Left lung (tissue), 4 donors: ENCODE measurements at regions not wholly inside any gene's neighbourhood (a gene's known extent, or its start where the extent isn't known, plus 50 kb on each side); places are given as distances from the start of the nearest gene placed in this dataset.

Experiments used
- ATAC-seq: fragments of 200-7000 bp; cut with Tn5 transposase; one replicate; pipeline ENCODE4 v1.9.1; 2020; ENCODE audit warnings: moderate library complexity
- DNase-seq, 4 donors: peaks; one replicate each; pipeline ENCODE4 v3.0.0-alpha.2; 2013 to 2020
- H3K27ac ChIP-seq, 2 donors: fragments of 200-600 bp; sonication (generic) in 1 of 2; one replicate each; pipeline versions ENCODE4 v1.5.0 to v1.8.0; 2020 to 2021
- H3K27me3 ChIP-seq, 2 donors: fragments of 200-600 bp; sonication (generic) in 1 of 2; one replicate each; pipeline versions ENCODE4 v1.5.0 to v1.8.0; 2020 to 2021
- H3K36me3 ChIP-seq, 2 donors: fragments of 200-600 bp; sonication (generic) in 1 of 2; one replicate each; pipeline versions ENCODE4 v1.5.0 to v1.8.0; 2020 to 2021
- H3K4me1 ChIP-seq, 2 donors: fragments of 200-600 bp; one replicate each; pipeline ENCODE4 v1.8.0; 2021
- H3K4me3 ChIP-seq, 2 donors: fragments of 200-600 bp; sonication (generic) in 1 of 2; one replicate each; pipeline versions ENCODE4 v1.5.0 to v1.8.0; 2020 to 2021; ENCODE audit warnings: mild to moderate bottlenecking in 1 of 2
- H3K9me3 ChIP-seq, 2 donors: fragments of 200-600 bp; sonication (generic) in 1 of 2; one replicate each; pipeline versions ENCODE4 v1.5.0 to v1.8.0; 2020 to 2021
- CTCF ChIP-seq, 2 donors: fragments of 200-600 bp; sonication (generic) in 1 of 2; IDR thresholded peaks; one replicate each; pipeline versions ENCODE4 v1.5.0 to v1.8.0; 2021; ENCODE audit warnings: antibody characterized with exemption in 2 of 2
- intact Hi-C, 2 donors: fragments of 100-400 bp; cut with DNase I; formaldehyde crosslinking; loops; one replicate each; pipeline versions ENCODE4 v1.11.2 to v1.14.2; 2022
- donor health status: DM: no; HTN: yes; CAD: no.
- donor health status: DM: no; HTN: no; CAD: no.

DNA sequence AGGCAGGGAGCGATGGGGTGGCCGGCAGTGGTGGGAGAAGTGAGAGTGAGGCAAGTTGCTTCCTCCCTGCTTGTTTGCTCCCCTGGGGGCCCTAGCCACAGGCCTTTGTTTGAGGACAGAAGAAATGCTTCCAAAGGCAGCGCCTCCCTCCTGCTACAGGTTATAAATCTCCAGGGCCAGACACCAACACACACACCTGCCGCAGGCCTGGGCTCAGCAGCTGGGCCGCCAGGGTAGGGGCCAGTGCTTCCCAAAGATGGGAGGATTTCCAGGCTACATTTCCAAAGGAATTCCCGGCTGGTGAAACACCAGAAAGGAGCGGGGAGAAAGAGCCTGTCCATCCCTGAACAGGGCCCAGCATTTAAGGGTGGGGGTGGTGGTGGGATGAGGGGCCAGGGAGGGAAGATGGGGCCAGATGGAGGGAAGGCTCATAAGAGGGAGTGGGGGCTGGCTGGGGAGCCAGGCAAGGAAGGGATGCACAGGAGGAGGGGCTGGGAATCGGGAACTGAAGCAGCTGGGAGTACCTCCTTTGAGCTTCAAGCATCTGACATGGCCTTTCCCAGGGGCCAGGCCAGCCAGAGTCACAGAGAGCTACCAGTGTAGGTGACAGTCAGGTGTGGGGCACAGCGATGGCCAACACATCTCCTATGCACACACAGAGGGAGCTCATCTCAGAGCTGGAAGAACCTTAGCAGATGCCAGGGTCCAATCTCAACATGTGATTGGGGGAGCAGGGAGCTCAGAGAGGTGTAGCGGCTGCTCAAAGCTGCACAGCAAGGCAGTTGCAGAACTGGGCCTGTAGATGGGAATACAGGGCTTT lies 143.9 kb downstream of the PJA1 start:
- Histone ChIP-seq H3K27ac (no peak overlapping the region), H3K36me3 (no peaks in the 10 kb centered on the region), H3K4me1 (peaks cover under 1 to 3% of the 10 kb centered on the region in 2 donors), H3K9me3 (no peaks in the 10 kb centered on the region), H3K27me3 (no peaks in the 10 kb centered on the region), H3K4me3 (no peak overlapping the region)
- intact Hi-C loops, result no loop called here
- DNase-seq, result no peak
- no peak for ATAC-seq
- no peak for TF ChIP-seq CTCF (IDR thresholded peaks at IDR 0.05)

DNA sequence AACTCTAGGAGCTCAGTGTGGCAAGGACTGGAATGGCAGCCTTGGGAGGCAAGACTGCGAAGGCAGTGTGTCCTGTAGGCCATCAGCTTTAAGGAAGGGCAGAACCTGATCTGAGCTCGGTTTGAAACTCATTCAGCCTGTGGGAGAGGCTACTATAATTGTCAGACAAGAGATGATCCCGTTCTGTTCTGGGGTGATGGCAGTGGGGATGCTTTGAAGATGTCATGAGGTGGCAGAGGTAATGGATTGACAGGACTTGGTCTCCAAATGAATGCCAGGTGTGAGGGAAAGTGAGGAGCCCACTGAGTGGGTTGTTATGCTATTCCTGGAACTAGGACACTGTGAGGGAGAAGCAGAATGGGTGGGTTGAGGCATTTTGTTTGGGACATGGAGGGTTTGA lies 144.9 kb downstream of the PJA1 start:
- Histone ChIP-seq H3K27ac (no peak overlapping the region), H3K9me3 (no peaks in the 10 kb centered on the region), H3K4me3 (no peak overlapping the region), H3K36me3 (no peaks in the 10 kb centered on the region), H3K27me3 (no peaks in the 10 kb centered on the region), H3K4me1 (peaks cover 3 to 5% of the 10 kb centered on the region in 2 donors)
- intact Hi-C loops, result no loop called here
- ATAC-seq, result no peak
- DNase-seq, result no peak
- TF ChIP-seq CTCF (IDR thresholded peaks at IDR 0.05), result no peak

DNA sequence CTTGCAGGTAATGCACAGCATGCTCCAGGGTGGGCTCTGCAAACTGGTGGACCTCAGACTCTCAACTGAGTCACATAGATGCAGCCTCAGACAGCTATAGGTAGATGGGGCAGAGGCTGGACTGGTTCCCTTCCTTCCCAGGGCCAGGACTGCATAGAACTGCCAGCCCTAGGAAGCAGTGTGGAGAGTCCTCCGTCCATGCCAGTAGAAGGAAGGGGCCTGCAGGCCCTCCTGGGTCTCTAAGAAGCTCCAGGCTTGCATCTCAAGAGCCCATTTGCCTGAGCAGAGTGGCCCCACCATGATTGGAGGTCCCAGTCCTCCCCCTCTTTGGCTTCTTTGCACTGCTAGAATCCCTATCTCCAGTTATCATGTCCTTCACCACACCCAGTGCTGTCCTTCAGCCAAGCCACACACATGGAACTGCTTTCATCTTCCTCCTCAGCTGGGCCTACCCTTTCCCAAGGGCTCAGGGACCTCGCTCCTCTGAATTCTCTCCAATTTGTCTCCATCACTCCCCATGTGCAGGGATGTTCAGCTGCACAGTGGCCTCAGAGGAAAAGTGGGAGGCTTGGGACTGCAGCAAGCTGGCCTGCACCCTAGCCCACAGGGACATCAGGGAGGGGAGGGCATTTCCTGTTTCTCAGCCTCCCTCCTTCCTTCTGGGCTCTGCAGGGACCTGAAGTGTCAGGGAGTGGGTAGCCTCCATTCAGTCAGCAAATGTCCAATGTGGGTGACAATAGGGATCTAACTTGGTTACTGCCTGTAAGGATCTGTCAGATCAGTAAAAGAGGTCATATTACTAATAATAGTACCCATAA lies 146.0 kb downstream of the PJA1 start:
- Histone ChIP-seq H3K4me3 (no peak overlapping the region), H3K36me3 (no peaks in the 10 kb centered on the region), H3K4me1 (peaks cover 3 to 5% of the 10 kb centered on the region in 2 donors), H3K27me3 (no peaks in the 10 kb centered on the region), H3K27ac (no peak overlapping the region), H3K9me3 (no peaks in the 10 kb centered on the region)
- no peak for DNase-seq
- intact Hi-C loops, result no loop called here
- TF ChIP-seq CTCF (IDR thresholded peaks at IDR 0.05), result no peak
- no peak for ATAC-seq

DNA sequence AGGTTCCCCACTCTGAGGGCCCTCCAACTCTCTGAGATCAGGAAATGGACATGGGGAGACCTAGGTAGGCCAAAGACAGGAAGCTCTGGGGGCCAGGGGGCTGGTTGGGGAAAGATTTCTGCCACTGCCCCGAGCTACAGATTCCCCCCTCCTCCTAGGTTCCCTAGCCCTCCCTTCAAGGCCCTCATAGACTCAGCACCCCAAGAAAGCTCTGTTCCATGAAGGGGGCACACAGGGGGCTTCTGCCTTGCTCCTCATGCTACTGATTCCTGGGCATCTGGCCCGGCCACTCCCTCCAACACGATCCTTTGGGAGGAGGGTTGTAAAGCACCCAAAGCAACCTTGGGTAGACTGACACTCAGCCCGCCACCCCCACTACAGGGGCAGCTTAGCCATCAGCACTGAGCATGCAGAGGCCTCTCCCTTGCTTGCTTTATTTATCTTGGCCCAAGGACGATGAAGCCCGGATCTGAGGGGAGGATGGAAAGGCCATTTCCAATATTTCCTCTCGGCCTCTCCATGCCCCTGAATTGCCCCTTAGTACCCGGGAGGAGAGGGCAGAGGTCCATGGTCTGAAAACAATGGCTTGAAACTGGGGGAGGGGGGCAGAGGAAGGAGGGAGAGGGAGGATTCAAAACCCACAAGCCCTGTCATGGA lies 146.7 kb downstream of the PJA1 start:
- peaks cover 3 to 5% of the 10 kb centered on the region in 2 donors for H3K4me1 ChIP-seq
- H3K36me3 ChIP-seq, result no peaks in the 10 kb centered on the region
- intact Hi-C loops, result no loop called here
- no peak overlapping the region for H3K4me3 ChIP-seq
- no peak overlapping the region for H3K27ac ChIP-seq
- H3K9me3 ChIP-seq, result no peaks in the 10 kb centered on the region
- ATAC-seq (no peak), DNase-seq (no peak)
- peaks cover 0 to under 1% of the 10 kb centered on the region in 2 donors for H3K27me3 ChIP-seq
- TF ChIP-seq CTCF (IDR thresholded peaks at IDR 0.05), result no peak
